OCI-LY1 (cell line): ENCODE measurements at regions not wholly inside any gene's neighbourhood (a gene's known extent, or its start where the extent isn't known, plus 50 kb on each side); places are given as distances from the start of the nearest gene placed in this dataset.

Experiments used
- H2AFZ ChIP-seq: fragments of 200-600 bp; sonication (generic), shearing (Covaris generic); 2 replicates; pipeline ENCODE4 v1.6.0; 2014; ENCODE audit warnings: antibody characterized with exemption, mild to moderate bottlenecking, low read length
- H3F3A ChIP-seq: fragments of 200-600 bp; sonication (generic), shearing (Covaris generic); 2 replicates; pipeline ENCODE4 v1.6.0; 2014; ENCODE audit warnings: mild to moderate bottlenecking, antibody characterized with exemption, low read length, moderate library complexity; ENCODE audit not compliant: insufficient read depth
- H3K27ac ChIP-seq: fragments of 200-600 bp; sonication (generic); 2 replicates; pipeline ENCODE4 v1.5.1; 2014; ENCODE audit warnings: low read length, mixed run types, mild to moderate bottlenecking, low read depth; ENCODE audit not compliant: poor library complexity, severe bottlenecking
- H3K27me3 ChIP-seq: fragments of 200-600 bp; sonication (generic); 2 replicates; pipeline ENCODE4 v1.6.0; 2014; ENCODE audit warnings: antibody characterized with exemption, mild to moderate bottlenecking, low read length, moderate library complexity; ENCODE audit not compliant: insufficient read depth
- H3K36me3 ChIP-seq: fragments of 200-600 bp; sonication (generic); 2 replicates; pipeline ENCODE4 v1.6.1; 2014; ENCODE audit warnings: mild to moderate bottlenecking, antibody characterized with exemption, low read length, moderate library complexity, mixed read lengths; ENCODE audit not compliant: insufficient read depth
- H3K4me1 ChIP-seq: fragments of 200-600 bp; sonication (generic); 2 replicates; pipeline ENCODE4 v1.5.1; 2014; ENCODE audit warnings: mild to moderate bottlenecking, low read length, moderate library complexity; ENCODE audit not compliant: insufficient read depth, severe bottlenecking
- H3K4me2 ChIP-seq: fragments of 200-600 bp; sonication (generic), shearing (Covaris generic); 2 replicates; pipeline ENCODE4 v1.6.1; 2014; ENCODE audit warnings: low read length
- H3K4me3 ChIP-seq: fragments of 200-600 bp; sonication (generic); 2 replicates; pipeline ENCODE4 v1.5.1; 2014; ENCODE audit warnings: low read length, low read depth, mild to moderate bottlenecking, mixed read lengths; ENCODE audit not compliant: poor library complexity, severe bottlenecking
- H3K79me2 ChIP-seq: fragments of 200-600 bp; shearing (Covaris generic); 2 replicates; pipeline ENCODE4 v1.6.1; 2016; ENCODE audit warnings: mixed run types, low read length, mixed read lengths; ENCODE audit not compliant: insufficient read depth
- H3K9ac ChIP-seq: fragments of 200-600 bp; sonication (generic), shearing (Covaris generic); 2 replicates; pipeline ENCODE4 v1.6.1; 2014; ENCODE audit warnings: mild to moderate bottlenecking, low read length, mixed read lengths
- H3K9me2 ChIP-seq: fragments of 200-600 bp; sonication (generic), shearing (Covaris generic); 2 replicates; pipeline ENCODE4 v1.6.1; 2014; ENCODE audit warnings: low read depth, mild to moderate bottlenecking, low read length, mixed read lengths
- H3K9me3 ChIP-seq: fragments of 200-600 bp; shearing (Covaris generic); 2 replicates; pipeline ENCODE4 v1.6.1; 2014; ENCODE audit warnings: low read length, mixed read lengths
- H4K20me1 ChIP-seq: fragments of 200-600 bp; sonication (generic), shearing (Covaris generic); 2 replicates; pipeline ENCODE4 v1.6.0; 2016; ENCODE audit warnings: mild to moderate bottlenecking, low read length; ENCODE audit not compliant: insufficient read depth
- EZH2 ChIP-seq: fragments of 200-600 bp; sonication (generic), shearing (Covaris generic); IDR thresholded peaks from 2 replicates; pipeline ENCODE4 v1.8.0; 2017; ENCODE audit warnings: borderline replicate concordance, mixed run types, mild to moderate bottlenecking, antibody characterized with exemption, low read length, moderate library complexity, mixed read lengths
- TF ChIP-seq, protein P1 (sequence below): fragments of 200-600 bp; sonication (generic), shearing (Covaris generic); IDR thresholded peaks from 2 replicates; pipeline ENCODE4 v1.5.1; 2017; ENCODE audit warnings: mild to moderate bottlenecking, antibody characterized with exemption, low read length, moderate library complexity, mixed read lengths

DNA sequence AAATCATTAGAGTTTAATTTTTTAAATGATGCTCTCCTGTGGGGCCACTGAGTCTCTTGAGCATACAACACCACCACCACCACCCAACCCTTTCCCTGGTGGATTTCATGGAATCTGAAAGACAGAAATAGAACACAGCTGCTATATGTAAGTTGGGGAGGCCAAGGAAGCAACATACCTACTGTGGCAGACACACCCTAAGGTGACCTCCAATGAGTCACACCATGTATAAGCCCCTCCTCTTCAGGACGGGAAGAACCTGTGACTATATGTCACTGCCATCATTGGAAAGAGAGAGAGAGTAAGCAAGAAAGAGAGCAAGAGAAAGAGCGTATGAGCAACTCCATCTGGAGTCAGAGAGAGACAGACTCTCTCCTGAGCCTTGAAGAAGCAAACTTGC lies 172.4 kb upstream of the NFE2L3 start:
- H3K36me3 ChIP-seq = peaks cover 4% of the 10 kb centered on the region; the same call in 1 of the 2 replicates
- no peaks in the 10 kb centered on the region for H3F3A ChIP-seq
- H3K9ac ChIP-seq = no peak overlapping the region
- no peaks in the 10 kb centered on the region for H3K9me2 ChIP-seq
- no peak overlapping the region for H3K4me2 ChIP-seq
- peaks cover 10% of the 10 kb centered on the region for H3K9me3 ChIP-seq
- H3K27ac ChIP-seq = no peak overlapping the region
- H3K27me3 ChIP-seq = no peaks in the 10 kb centered on the region
- H4K20me1 ChIP-seq = no peaks in the 10 kb centered on the region
- no peak overlapping the region for H2AFZ ChIP-seq
- H3K79me2 ChIP-seq = no peaks in the 10 kb centered on the region
- no peaks in the 10 kb centered on the region for H3K4me1 ChIP-seq
- H3K4me3 ChIP-seq = no peak overlapping the region
- TF ChIP-seq, protein P1, sequence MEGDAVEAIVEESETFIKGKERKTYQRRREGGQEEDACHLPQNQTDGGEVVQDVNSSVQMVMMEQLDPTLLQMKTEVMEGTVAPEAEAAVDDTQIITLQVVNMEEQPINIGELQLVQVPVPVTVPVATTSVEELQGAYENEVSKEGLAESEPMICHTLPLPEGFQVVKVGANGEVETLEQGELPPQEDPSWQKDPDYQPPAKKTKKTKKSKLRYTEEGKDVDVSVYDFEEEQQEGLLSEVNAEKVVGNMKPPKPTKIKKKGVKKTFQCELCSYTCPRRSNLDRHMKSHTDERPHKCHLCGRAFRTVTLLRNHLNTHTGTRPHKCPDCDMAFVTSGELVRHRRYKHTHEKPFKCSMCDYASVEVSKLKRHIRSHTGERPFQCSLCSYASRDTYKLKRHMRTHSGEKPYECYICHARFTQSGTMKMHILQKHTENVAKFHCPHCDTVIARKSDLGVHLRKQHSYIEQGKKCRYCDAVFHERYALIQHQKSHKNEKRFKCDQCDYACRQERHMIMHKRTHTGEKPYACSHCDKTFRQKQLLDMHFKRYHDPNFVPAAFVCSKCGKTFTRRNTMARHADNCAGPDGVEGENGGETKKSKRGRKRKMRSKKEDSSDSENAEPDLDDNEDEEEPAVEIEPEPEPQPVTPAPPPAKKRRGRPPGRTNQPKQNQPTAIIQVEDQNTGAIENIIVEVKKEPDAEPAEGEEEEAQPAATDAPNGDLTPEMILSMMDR = no peak
- TF ChIP-seq EZH2 = no peak

DNA sequence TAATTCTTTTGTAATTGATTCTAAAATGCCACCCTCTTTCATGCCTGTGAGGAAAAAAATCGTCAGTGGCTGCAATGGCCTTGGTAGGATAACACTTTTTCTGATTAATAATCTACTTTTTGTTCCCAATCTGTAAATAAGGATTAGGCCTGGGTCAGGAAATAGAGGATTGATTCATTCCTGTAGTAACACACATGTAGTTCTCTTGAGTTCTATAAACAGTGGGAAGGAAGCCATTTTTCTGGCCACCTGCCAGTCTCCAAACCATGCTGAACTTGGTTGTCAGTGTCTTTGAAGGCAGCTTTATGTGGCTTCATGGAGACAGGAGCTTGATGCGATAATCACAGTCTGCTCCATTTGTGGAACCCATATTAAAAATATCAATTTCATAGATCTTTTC lies 169.3 kb upstream of the NFE2L3 start:
- no peaks in the 10 kb centered on the region for H3K9me3 ChIP-seq
- H3K27me3 ChIP-seq = no peaks in the 10 kb centered on the region
- H3K4me1 ChIP-seq = no peaks in the 10 kb centered on the region
- H3K36me3 ChIP-seq = no peaks in the 10 kb centered on the region
- H3K27ac ChIP-seq = no peak overlapping the region
- TF ChIP-seq EZH2 = no peak
- TF ChIP-seq, protein P1 = no peak
- no peak overlapping the region for H3K4me2 ChIP-seq
- H3K9me2 ChIP-seq = no peaks in the 10 kb centered on the region
- no peaks in the 10 kb centered on the region for H4K20me1 ChIP-seq
- H3K4me3 ChIP-seq = no peak overlapping the region
- no peaks in the 10 kb centered on the region for H3F3A ChIP-seq
- H3K79me2 ChIP-seq = no peaks in the 10 kb centered on the region
- H3K9ac ChIP-seq = no peak overlapping the region
- H2AFZ ChIP-seq = no peak overlapping the region

DNA sequence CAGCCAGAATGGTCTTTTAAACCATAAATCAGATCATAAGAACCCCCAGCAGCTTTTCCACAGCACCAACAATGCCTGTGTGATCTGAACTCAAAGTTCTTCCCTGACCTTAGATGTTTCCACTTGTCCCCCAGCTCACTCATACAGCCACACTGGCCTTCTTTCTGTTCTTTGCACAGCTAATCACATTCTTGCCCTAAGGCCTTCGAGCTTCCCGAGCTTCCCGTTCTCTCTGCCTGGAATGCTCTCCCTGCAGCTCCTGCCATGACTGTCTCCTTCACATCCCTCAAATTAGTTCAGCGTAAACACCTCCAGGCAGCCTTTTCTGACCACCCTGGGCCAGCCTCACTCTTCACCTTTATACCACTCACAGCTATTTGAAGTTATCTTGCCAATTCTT lies 166.8 kb upstream of the NFE2L3 start:
- Histone ChIP-seq H3F3A (no peaks in the 10 kb centered on the region), H3K9me2 (no peaks in the 10 kb centered on the region), H3K4me1 (peaks cover 12% of the 10 kb centered on the region), H3K27me3 (no peaks in the 10 kb centered on the region), H3K36me3 (no peaks in the 10 kb centered on the region), H3K27ac (no peak overlapping the region), H2AFZ (no peak overlapping the region), H3K4me3 (no peak overlapping the region), H3K9ac (no peak overlapping the region), H3K4me2 (no peak overlapping the region), H4K20me1 (no peaks in the 10 kb centered on the region), H3K9me3 (no peaks in the 10 kb centered on the region), H3K79me2 (no peaks in the 10 kb centered on the region)
- TF ChIP-seq EZH2 = no peak
- TF ChIP-seq, protein P1 = no peak
